ENCODE measurements at regions not wholly inside any gene's neighbourhood (a gene's known extent, or its start where the extent isn't known, plus 50 kb on each side); places are given as distances from the start of the nearest gene placed in this dataset.

GRCh38 chr18:22101731-22102130 is 67.7 kb upstream of the GATA6 start:
- FAIRE-seq (no peak), ATAC-seq (no peak), DNase-seq (ENCODE audit: low read depth in 1 of 2, low spot score in 1 of 2) (no peak)
- Histone ChIP-seq H3K4me3 (no peak overlapping the region), H3K4me2 (no peak overlapping the region), H3K4me1 (no peaks in the 10 kb centered on the region), H3K27ac (no peak overlapping the region), H3K9me3 (no peaks in the 10 kb centered on the region)
- ChIA-PET POLR2A (no interaction called here), CTCF (interaction anchor here (1.0 kb wide), 1 partner anchor 305 kb away, joined by 3 read pairs; no protein-coding TSS in a partner anchor)
- no peak for TF ChIP-seq PBX3 (IDR thresholded peaks at IDR 0.05)
- no peak for TF ChIP-seq HEYL (CRISPR knock-in tag; IDR thresholded peaks at IDR 0.05)
- no peak for TF ChIP-seq FOXS1 (CRISPR knock-in tag; IDR thresholded peaks at IDR 0.05)
- TF ChIP-seq CBX2 (IDR thresholded peaks at IDR 0.05; ENCODE audit: borderline replicate concordance, low read depth): no peak
- TF ChIP-seq TP53 (CRISPR knock-in tag; IDR thresholded peaks at IDR 0.05): no peak
- TF ChIP-seq MAX (IDR thresholded peaks at IDR 0.05): no peak
- no peak for TF ChIP-seq ESRRA (IDR thresholded peaks at IDR 0.05; ENCODE audit: borderline replicate concordance, low read length)
- no peak for TF ChIP-seq ZC3H11A (IDR thresholded peaks at IDR 0.05)
- no peak for TF ChIP-seq KDM5A (IDR thresholded peaks at IDR 0.05)
- no peak for TF ChIP-seq JUN (IDR thresholded peaks at IDR 0.05)
- WGBS (ENCODE audit: missing lambda C conversion rate): 86% methylated on average over 4 of the region's 4 CpGs

GRCh38 chr18:22102953-22103646 is 66.3 kb upstream of the GATA6 start:
- H3K4me2 ChIP-seq: no peak overlapping the region
- TF ChIP-seq RCOR1 (IDR thresholded peaks at IDR 0.05; ENCODE audit: low read depth, low read length) (no peak), BCL3 (IDR thresholded peaks at IDR 0.05) (no peak)
- H3K27ac ChIP-seq: no peak overlapping the region
- CTCF ChIA-PET: no interaction called here
- WGBS (ENCODE audit: missing lambda C conversion rate): 82% methylated on average over 7 of the region's 7 CpGs
- no peaks in the 10 kb centered on the region for H3K9me3 ChIP-seq
- FAIRE-seq: no peak
- DNase-seq (ENCODE audit: low read depth in 1 of 2, low spot score in 1 of 2): no peak
- no peaks in the 10 kb centered on the region for H3K4me1 ChIP-seq
- POLR2A ChIA-PET: no interaction called here
- H3K4me3 ChIP-seq: no peak overlapping the region
- ATAC-seq: no peak

- ChIA-PET CTCF (no interaction called here), POLR2A (no interaction called here)
- 87% methylated on average over 3 of the region's 6 CpGs for WGBS (ENCODE audit: missing lambda C conversion rate)
- no peak overlapping the region for H3K27ac ChIP-seq
- H3K4me3 ChIP-seq: no peak overlapping the region
- H3K9me3 ChIP-seq: no peaks in the 10 kb centered on the region
- H3K4me2 ChIP-seq: no peak overlapping the region
- FAIRE-seq (no peak), DNase-seq (ENCODE audit: low read depth in 1 of 2, low spot score in 1 of 2) (no peak), ATAC-seq (no peak)
- no peaks in the 10 kb centered on the region for H3K4me1 ChIP-seq
- TF ChIP-seq HEYL (CRISPR knock-in tag; IDR thresholded peaks at IDR 0.05): no peak
- no peak for TF ChIP-seq ESRRA (IDR thresholded peaks at IDR 0.05; ENCODE audit: borderline replicate concordance, low read length)
- no peak for TF ChIP-seq CHD2 (IDR thresholded peaks at IDR 0.05; ENCODE audit: low read length, partially characterized antibody)
- TF ChIP-seq POLR2AphosphoS2 (conservative IDR thresholded peaks at IDR 0.05; ENCODE audit: low read length): no peak
- TF ChIP-seq CTCF (IDR thresholded peaks at IDR 0.05): no peak
Measured at GRCh38 chr18:22103647-22104031, 65.8 kb upstream of the GATA6 start.

Data from A549 (cell line).